H9 (cell line): ENCODE measurements at regions not wholly inside any gene's neighbourhood (a gene's known extent, or its start where the extent isn't known, plus 50 kb on each side); places are given as distances from the start of the nearest gene placed in this dataset.

Source experiments
- DNase-seq: peaks from one replicate; pipeline ENCODE4 v3.0.0-alpha.2; 2017
- H2AFZ ChIP-seq: one replicate; pipeline ENCODE4 v1.6.1; 2013; ENCODE audit warnings: mild to moderate bottlenecking, low read length, control low read depth, moderate library complexity
- H2AK5ac ChIP-seq: 2 replicates; pipeline ENCODE4 v1.6.1; 2013; ENCODE audit warnings: low read length, control low read depth, mixed read lengths; ENCODE audit not compliant: insufficient read length
- H2BK120ac ChIP-seq: one replicate; pipeline ENCODE4 v1.6.1; 2013; ENCODE audit warnings: low read depth, mild to moderate bottlenecking, low read length, control low read depth, inconsistent platforms; ENCODE audit not compliant: poor library complexity, severe bottlenecking
- H2BK12ac ChIP-seq: 2 replicates; pipeline ENCODE4 v1.6.1; 2013; ENCODE audit warnings: low read length, control low read depth, mixed read lengths, low read depth; ENCODE audit not compliant: insufficient read length
- H2BK15ac ChIP-seq: 2 replicates; pipeline ENCODE4 v1.6.1; 2013; ENCODE audit warnings: low read depth, low read length, control low read depth
- H2BK20ac ChIP-seq: one replicate; pipeline ENCODE4 v1.6.1; 2013; ENCODE audit warnings: low read depth, mild to moderate bottlenecking, low read length, control low read depth, inconsistent platforms; ENCODE audit not compliant: poor library complexity, severe bottlenecking
- H2BK5ac ChIP-seq: 2 replicates; pipeline ENCODE4 v1.6.1; 2013; ENCODE audit warnings: low read length, control low read depth, mixed read lengths; ENCODE audit not compliant: insufficient read length
- H3K14ac ChIP-seq: 2 replicates; pipeline ENCODE4 v1.6.1; 2013; ENCODE audit warnings: low read length, control low read depth; ENCODE audit not compliant: insufficient read depth
- H3K18ac ChIP-seq: 2 replicates; pipeline ENCODE4 v1.6.1; 2013; ENCODE audit warnings: low read depth, mild to moderate bottlenecking, mixed read lengths, low read length, control low read depth; ENCODE audit not compliant: insufficient read length
- H3K23ac ChIP-seq: 2 replicates; pipeline ENCODE4 v1.6.1; 2013; ENCODE audit warnings: low read length, control low read depth, mixed read lengths, low read depth; ENCODE audit not compliant: insufficient read length
- H3K23me2 ChIP-seq: 2 replicates; pipeline ENCODE4 v1.6.1; 2013; ENCODE audit warnings: low read depth, mild to moderate bottlenecking, mixed read lengths, low read length, control low read depth; ENCODE audit not compliant: insufficient read length, poor library complexity, severe bottlenecking
- H3K27ac ChIP-seq: 2 replicates; pipeline ENCODE4 v1.5.1; 2013; ENCODE audit warnings: low read length, control low read depth, mixed read lengths, low read depth; ENCODE audit not compliant: insufficient read length
- H3K27me3 ChIP-seq: 2 replicates; pipeline ENCODE4 v1.6.1; 2013; ENCODE audit warnings: low read length, control low read depth, inconsistent platforms; ENCODE audit not compliant: insufficient read depth
- H3K4ac ChIP-seq: 2 replicates; pipeline ENCODE4 v1.6.1; 2013; ENCODE audit warnings: low read depth, mild to moderate bottlenecking, control low read depth, inconsistent platforms, low read length, moderate library complexity
- H3K4me1 ChIP-seq: 2 replicates; pipeline ENCODE4 v1.6.1; 2013; ENCODE audit warnings: low read length, control low read depth, inconsistent platforms; ENCODE audit not compliant: insufficient read depth
- H3K4me2 ChIP-seq: 2 replicates; pipeline ENCODE4 v1.6.1; 2013; ENCODE audit warnings: low read length, control low read depth, mixed read lengths; ENCODE audit not compliant: insufficient read length, insufficient read depth
- H3K56ac ChIP-seq: 2 replicates; pipeline ENCODE4 v1.6.1; 2013; ENCODE audit warnings: low read depth, mild to moderate bottlenecking, mixed read lengths, low read length, control low read depth; ENCODE audit not compliant: insufficient read length
- H3K79me1 ChIP-seq: 2 replicates; pipeline ENCODE4 v1.6.1; 2013; ENCODE audit warnings: low read depth, mild to moderate bottlenecking, moderate library complexity, low read length, control low read depth, inconsistent platforms; ENCODE audit not compliant: insufficient read depth, poor library complexity, severe bottlenecking
- H3K79me2 ChIP-seq: 2 replicates; pipeline ENCODE4 v1.6.1; 2013; ENCODE audit warnings: low read length, control low read depth, inconsistent platforms; ENCODE audit not compliant: insufficient read depth
- H3K9ac ChIP-seq: 2 replicates; pipeline ENCODE4 v1.6.1; 2013; ENCODE audit warnings: low read length, control low read depth, mixed read lengths; ENCODE audit not compliant: insufficient read length; ENCODE audit errors: extremely low read depth
- H3K9me3 ChIP-seq: one replicate; pipeline ENCODE4 v1.6.1; 2013; ENCODE audit warnings: low read depth, low read length, inconsistent platforms; ENCODE audit not compliant: control insufficient read depth
- H3T11ph ChIP-seq: one replicate; pipeline ENCODE4 v1.6.1; 2013; ENCODE audit warnings: mild to moderate bottlenecking, low read length, control low read depth, inconsistent platforms
- H4K20me1 ChIP-seq: one replicate; pipeline ENCODE4 v1.6.1; 2013; ENCODE audit not compliant: control insufficient read depth, insufficient read length, insufficient read depth
- H4K5ac ChIP-seq: 2 replicates; pipeline ENCODE4 v1.6.1; 2013; ENCODE audit warnings: low read depth, mild to moderate bottlenecking, mixed read lengths, low read length, control low read depth; ENCODE audit not compliant: insufficient read length
- H4K8ac ChIP-seq: replicated peaks from 2 replicates; pipeline ENCODE4 v1.6.1; 2013; ENCODE audit warnings: low read length, control low read depth, mixed read lengths, low read depth; ENCODE audit not compliant: insufficient read length
- H4K91ac ChIP-seq: 2 replicates; pipeline ENCODE4 v1.6.1; 2013; ENCODE audit warnings: low read depth, mild to moderate bottlenecking, moderate library complexity, mixed read lengths, low read length, control low read depth; ENCODE audit not compliant: insufficient read length
- H3K27ac Mint-ChIP-seq, 3 experiments: 2 replicates in 2 of 3; 3 replicates in 1 of 3; pipeline ENCODE4 v1.8.0; 2020 to 2021; ENCODE audit warnings: mixed read lengths in 3 of 3, mild to moderate bottlenecking in 1 of 3, moderate library complexity in 1 of 3
- H3K27me3 Mint-ChIP-seq: 2 replicates; pipeline ENCODE4 v1.8.0; 2021; ENCODE audit warnings: low read depth, mild to moderate bottlenecking, moderate library complexity, mixed read lengths
- H3K36me3 Mint-ChIP-seq, 3 experiments: 2 replicates in 2 of 3; 3 replicates in 1 of 3; pipeline ENCODE4 v1.8.0; 2020 to 2021; ENCODE audit warnings: low read depth in 3 of 3, mixed read lengths in 3 of 3; ENCODE audit not compliant: insufficient read depth in 1 of 3
- H3K4me1 Mint-ChIP-seq, 2 experiments: 2 replicates each; pipeline ENCODE4 v1.8.0; 2020; ENCODE audit warnings: mixed read lengths in 2 of 2
- H3K4me3 Mint-ChIP-seq, 2 experiments: 2 replicates in 1 of 2; 3 replicates in 1 of 2; pipeline ENCODE4 v1.8.0; 2020 to 2021; ENCODE audit warnings: mild to moderate bottlenecking in 2 of 2, mixed read lengths in 2 of 2, moderate library complexity in 1 of 2
- H3K9me3 Mint-ChIP-seq, 2 experiments: 2 replicates in 1 of 2; 3 replicates in 1 of 2; pipeline ENCODE4 v1.8.0; 2020; ENCODE audit warnings: mild to moderate bottlenecking in 2 of 2, mixed read lengths in 2 of 2, moderate library complexity in 1 of 2
- CTCF ChIP-seq: fragments of 200-600 bp; sonication (generic); conservative IDR thresholded peaks from 3 replicates; pipeline ENCODE4 v1.8.0; 2021; ENCODE audit warnings: antibody characterized with exemption, mild to moderate bottlenecking
- WGBS: extraction: QIAGEN DNeasy Blood & Tissue Kit; methylation state at CpG from one replicate; pipeline ENCODE4 v1.1.7; 2013; ENCODE audit warnings: missing lambda C conversion rate, low lambda C conversion rate, mixed read lengths; ENCODE audit not compliant: insufficient read length; ENCODE audit errors: extremely low coverage; 5-methylcytosine and 5-hydroxymethylcytosine counted together

GRCh38 chr6:1216488-1216974 lies 95.4 kb upstream of the FOXQ1 start:
- no peaks in the 10 kb centered on the region for H3K4me1 ChIP-seq
- no peak for TF ChIP-seq CTCF
- H3K9me3 ChIP-seq, result no peaks in the 10 kb centered on the region
- DNase-seq, result no peak
- WGBS, result no CpG with 5 or more reads among the region's 6 CpGs
- Mint-ChIP-seq H3K36me3 (no peaks in the 10 kb centered on the region), H3K4me1 (no peaks in the 10 kb centered on the region), H3K27ac (no peak overlapping the region), H3K4me3 (no peak overlapping the region), H3K9me3 (no peaks in the 10 kb centered on the region), H3K27me3 (peaks cover 2% of the 10 kb centered on the region)
- no peaks in the 10 kb centered on the region for H3K79me1 ChIP-seq
- H3K79me2 ChIP-seq, result no peaks in the 10 kb centered on the region
- H2BK12ac ChIP-seq, result no peak overlapping the region
- no peak overlapping the region for H3K23ac ChIP-seq
- no peak overlapping the region for H3K56ac ChIP-seq
- no peak overlapping the region for H2BK5ac ChIP-seq
- H2BK120ac ChIP-seq, result no peak overlapping the region
- no peak overlapping the region for H2AFZ ChIP-seq
- no peak overlapping the region for H2AK5ac ChIP-seq
- no peak overlapping the region for H2BK20ac ChIP-seq
- no peaks in the 10 kb centered on the region for H3K23me2 ChIP-seq
- H3K14ac ChIP-seq, result no peak overlapping the region
- H4K20me1 ChIP-seq, result no peaks in the 10 kb centered on the region
- no peak overlapping the region for H3K27ac ChIP-seq
- H4K5ac ChIP-seq, result no peak overlapping the region
- H3K27me3 ChIP-seq, result no peaks in the 10 kb centered on the region
- no peak overlapping the region for H4K91ac ChIP-seq
- no peak overlapping the region for H3T11ph ChIP-seq
- no peak overlapping the region for H3K4ac ChIP-seq
- H2BK15ac ChIP-seq, result no peak overlapping the region
- H3K18ac ChIP-seq, result no peak overlapping the region
- H4K8ac ChIP-seq, result no peak overlapping the region
- H3K9ac ChIP-seq, result no peak overlapping the region
- no peak overlapping the region for H3K4me2 ChIP-seq
